NCI-H187 treated with DMSO at 0.1 percent for 48 hours (cell line): ENCODE measurements at regions not wholly inside any gene's neighbourhood (a gene's known extent, or its start where the extent isn't known, plus 50 kb on each side); places are given as distances from the start of the nearest gene placed in this dataset.
"Not testable (repeated sequence)": the region's sequence is repeated elsewhere in the genome, so short reads cannot be mapped to it uniquely, and the experiment has no call there.

Experiments
- DNase-seq: peaks from one replicate; lab custom pipeline; 2025; lab: John Stamatoyannopoulos, UW

DNA sequence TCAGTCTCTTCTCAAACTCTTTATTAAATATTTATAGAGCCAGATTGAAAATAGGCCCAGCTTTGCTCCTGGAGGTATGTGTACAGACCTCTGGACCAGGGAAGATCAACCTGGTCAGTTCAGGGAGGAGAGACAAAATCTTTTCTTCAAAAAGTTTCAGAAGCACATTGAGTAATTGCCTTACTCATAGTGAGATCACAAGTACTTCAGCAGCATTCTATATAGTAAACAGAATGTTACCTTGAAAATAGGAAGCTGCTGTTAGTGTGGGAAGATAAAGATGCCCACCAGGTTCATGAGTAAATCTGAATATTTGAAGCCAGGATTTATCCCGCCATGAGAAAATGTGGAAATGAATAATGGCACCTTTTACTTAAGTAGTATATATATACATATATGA, 665.9 kb upstream of the CITED2 start:
- DNase-seq = no peak

- DNase-seq = no peak
Observed at GRCh38 chr6:140039364-140039763, 664.9 kb upstream of the CITED2 start.

- no peak for DNase-seq
Observed at GRCh38 chr6:140036196-140036595, 661.7 kb upstream of the CITED2 start.

- no peak for DNase-seq
Observed at GRCh38 chr6:140032189-140032588, 657.7 kb upstream of the CITED2 start.

- DNase-seq = no peak
Observed at GRCh38 chr6:140029551-140029950, 655.1 kb upstream of the CITED2 start.

DNA sequence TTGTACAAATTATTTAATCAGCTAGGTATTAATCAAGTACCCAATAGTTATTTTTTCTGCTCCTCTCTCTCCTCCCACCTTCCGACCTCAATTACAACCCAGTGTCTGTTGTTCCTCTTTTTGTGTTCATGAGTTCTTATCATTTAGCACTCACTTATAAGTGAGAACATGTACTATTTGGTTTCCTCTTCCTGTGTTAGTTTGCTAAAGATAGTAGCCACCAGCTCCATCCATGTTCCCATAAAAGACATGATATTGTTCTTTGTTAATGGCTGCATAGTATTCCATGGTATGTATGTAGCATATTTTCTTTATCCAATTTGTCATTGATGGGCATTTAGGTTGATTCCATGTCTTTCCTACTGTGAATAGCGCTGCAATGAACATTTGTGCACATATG, 652.8 kb upstream of the CITED2 start:
- no peak for DNase-seq

GRCh38 chr6:140026546-140026945, 652.1 kb upstream of the CITED2 start:
- no peak for DNase-seq

GRCh38 chr6:140025171-140025570, 650.7 kb upstream of the CITED2 start:
- no peak for DNase-seq

- no peak for DNase-seq
Observed at GRCh38 chr6:140020207-140020791, 645.9 kb upstream of the CITED2 start.

GRCh38 chr6:140018588-140018987, 644.1 kb upstream of the CITED2 start:
- DNase-seq = no peak

GRCh38 chr6:140017470-140017869, 643.0 kb upstream of the CITED2 start:
- no peak for DNase-seq

- no peak for DNase-seq
Observed at GRCh38 chr6:140012150-140012549, 637.7 kb upstream of the CITED2 start.

GRCh38 chr6:140011537-140011936, 637.1 kb upstream of the CITED2 start:
- no peak for DNase-seq

DNA sequence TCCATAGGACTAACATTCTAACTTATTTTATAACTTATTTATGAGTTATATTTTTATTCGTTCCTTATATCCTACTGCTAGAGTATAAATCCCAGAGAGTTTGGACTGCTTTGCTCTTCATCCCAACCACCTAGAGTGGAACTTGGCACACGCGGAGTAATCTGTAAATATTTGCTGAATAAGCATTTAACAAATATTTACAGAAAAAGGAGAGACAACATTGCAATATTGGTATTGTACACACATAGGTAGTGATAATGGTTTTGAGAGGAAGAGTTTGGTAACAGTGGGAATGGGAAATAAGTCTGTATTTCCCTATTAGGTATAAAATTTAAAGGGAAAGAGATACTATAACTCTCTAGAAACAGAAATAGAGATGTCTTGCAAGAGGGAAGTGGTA, 634.8 kb upstream of the CITED2 start:
- no peak for DNase-seq

DNA sequence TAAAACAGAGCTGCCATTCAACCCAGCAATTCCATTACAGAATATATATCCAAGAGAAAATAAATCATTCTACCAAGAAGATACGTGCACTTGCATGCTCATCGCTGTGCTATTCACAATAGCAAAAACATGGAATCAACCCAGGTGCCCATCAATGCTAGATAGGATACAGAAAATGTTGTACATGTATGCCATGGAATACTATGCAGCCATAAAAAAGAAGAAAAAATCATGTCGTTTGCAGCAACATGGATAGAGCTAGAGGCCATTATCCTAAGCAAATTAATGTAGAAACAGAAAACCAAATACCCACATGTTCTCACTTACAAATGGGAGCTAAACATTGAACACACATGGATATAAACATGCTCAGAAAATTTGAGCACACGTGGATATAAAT, 633.1 kb upstream of the CITED2 start:
- DNase-seq = no peak

GRCh38 chr6:140003217-140003616, 628.8 kb upstream of the CITED2 start:
- no peak for DNase-seq

GRCh38 chr6:140002396-140003022, 628.1 kb upstream of the CITED2 start:
- DNase-seq = no peak

DNA sequence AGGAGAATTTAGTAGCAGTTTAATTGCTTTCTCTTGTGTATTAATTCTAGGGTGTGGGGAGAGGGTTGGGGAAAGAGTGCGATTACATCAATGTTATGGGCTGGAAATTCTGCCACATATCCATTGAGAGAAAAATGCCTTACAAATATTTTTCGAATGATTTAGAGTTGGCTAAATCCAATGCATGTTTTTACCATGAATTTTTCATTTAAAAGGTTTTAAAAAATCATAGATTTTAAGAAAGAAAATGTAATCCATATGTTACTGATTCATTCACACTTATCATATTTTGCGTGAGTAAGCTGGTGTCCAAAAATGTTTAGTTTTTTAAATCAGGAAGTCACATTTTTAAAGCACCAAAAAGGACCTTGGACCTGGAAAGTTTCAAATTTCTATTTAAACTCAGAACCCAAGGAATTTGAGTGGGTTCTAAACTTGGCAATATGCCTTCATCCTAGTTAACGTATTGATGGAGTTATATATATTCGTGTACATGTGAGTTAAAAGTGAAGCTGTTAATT, 627.4 kb upstream of the CITED2 start:
- DNase-seq = no peak

- DNase-seq = no peak
Observed at GRCh38 chr6:140001005-140001404, 626.6 kb upstream of the CITED2 start.

- not testable (repeated sequence) for DNase-seq
Observed at GRCh38 chr6:139999661-140000060, 625.2 kb upstream of the CITED2 start.

- DNase-seq = not testable (repeated sequence)
Observed at GRCh38 chr6:139998478-139998877, 624.0 kb upstream of the CITED2 start.

DNA sequence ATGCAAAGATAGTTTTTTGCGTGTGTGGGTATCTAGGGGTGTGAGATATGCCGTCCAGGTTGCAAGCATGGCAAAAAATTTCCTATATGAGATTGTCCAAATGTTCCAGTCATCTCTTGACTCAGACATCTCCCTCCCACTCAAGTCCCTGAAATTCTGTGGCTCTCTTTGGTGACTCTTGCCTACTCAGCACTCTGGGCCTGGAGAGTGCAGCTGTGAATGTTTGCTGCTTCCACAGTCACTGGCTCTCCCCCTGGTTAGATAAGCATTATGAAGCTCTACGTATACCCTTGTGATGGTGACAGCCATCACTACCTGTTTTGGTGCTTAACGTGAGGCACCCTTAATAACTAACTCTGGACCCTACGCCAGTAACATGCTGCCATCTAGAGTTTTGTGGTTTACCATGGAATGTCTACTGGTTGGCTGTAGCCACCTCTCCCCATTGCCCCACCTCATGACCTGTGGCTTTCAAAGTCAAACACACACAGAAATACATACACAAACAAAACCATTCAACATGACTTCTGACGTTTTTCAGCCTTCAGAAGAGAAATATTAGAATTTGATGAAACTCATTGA, 621.9 kb upstream of the CITED2 start:
- no peak for DNase-seq

DNA sequence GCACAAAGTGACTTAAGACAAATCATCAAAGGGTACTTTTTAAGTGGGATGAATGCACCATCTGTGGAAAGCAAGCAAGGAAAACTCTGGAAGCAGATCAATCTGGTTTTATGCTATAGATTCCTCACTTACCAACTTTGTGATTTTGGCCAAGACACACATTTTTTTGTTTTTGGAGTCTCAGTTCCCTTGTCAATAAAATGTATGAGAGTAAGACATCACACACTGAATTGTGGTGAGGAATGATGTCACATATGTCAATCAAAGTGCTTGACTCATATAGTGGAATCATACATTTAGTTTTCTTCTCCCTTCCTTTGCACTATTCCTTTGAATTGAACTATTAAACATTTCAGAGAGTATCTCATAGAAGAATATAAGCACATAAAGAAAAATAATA, 620.5 kb upstream of the CITED2 start:
- DNase-seq = no peak
